ENCODE measurements at regions not wholly inside any gene's neighbourhood (a gene's known extent, or its start where the extent isn't known, plus 50 kb on each side); places are given as distances from the start of the nearest gene placed in this dataset.

DNA sequence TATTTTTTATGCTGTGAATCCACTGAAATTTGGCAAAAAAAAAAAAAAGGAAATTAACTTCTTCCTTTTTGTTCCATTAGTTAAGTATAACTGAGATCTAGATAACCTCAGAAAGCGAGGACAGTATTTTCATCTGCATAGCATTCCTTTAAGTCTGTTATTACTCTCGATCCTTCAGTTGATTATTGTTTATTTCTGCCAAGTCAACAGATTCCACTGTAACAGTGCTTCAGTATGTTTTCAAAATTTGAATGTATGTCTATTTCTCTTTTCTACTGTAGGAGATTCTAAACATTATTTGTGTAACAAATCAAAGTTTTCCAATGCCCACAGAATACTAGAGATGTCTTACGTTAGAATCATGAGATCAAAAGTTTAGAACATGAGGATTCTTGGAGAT, 133.1 kb upstream of the RGPD4 start:
- DNase-seq (ENCODE audit: low spot score in 2 of 2): no peak
- Histone ChIP-seq H3K27me3 (no peaks in the 10 kb centered on the region), H3K4me1 (no peaks in the 10 kb centered on the region), H3K4me3 (no peak overlapping the region), H3K36me3 (no peaks in the 10 kb centered on the region), H3K27ac (no peak overlapping the region), H3K9me3 (no peaks in the 10 kb centered on the region)
- TF ChIP-seq POLR2A (IDR thresholded peaks at IDR 0.05) (no peak), POLR2AphosphoS5 (IDR thresholded peaks at IDR 0.05) (no peak)
- TF ChIP-seq, protein P1, sequence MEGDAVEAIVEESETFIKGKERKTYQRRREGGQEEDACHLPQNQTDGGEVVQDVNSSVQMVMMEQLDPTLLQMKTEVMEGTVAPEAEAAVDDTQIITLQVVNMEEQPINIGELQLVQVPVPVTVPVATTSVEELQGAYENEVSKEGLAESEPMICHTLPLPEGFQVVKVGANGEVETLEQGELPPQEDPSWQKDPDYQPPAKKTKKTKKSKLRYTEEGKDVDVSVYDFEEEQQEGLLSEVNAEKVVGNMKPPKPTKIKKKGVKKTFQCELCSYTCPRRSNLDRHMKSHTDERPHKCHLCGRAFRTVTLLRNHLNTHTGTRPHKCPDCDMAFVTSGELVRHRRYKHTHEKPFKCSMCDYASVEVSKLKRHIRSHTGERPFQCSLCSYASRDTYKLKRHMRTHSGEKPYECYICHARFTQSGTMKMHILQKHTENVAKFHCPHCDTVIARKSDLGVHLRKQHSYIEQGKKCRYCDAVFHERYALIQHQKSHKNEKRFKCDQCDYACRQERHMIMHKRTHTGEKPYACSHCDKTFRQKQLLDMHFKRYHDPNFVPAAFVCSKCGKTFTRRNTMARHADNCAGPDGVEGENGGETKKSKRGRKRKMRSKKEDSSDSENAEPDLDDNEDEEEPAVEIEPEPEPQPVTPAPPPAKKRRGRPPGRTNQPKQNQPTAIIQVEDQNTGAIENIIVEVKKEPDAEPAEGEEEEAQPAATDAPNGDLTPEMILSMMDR (IDR thresholded peaks at IDR 0.05): no peak
- intact Hi-C loops (cut with DNase I; ENCODE audit: low total_unique reads): no loop called here

DNA sequence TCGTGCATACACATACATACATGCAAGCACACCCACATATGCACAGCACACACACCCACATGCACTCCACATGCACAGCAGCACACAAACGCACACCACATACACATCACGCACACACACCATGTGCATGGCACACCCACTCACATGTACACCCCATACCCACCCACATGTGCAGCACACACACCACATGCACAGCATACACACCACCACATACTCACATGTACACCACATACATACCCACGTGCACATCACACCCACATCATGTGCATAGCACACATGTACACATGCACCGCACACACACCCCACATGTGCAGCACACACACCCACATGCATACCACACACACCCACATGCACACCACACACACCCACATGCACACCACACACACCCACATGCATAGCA, 132.0 kb upstream of the RGPD4 start:
- H3K27ac ChIP-seq: no peak overlapping the region
- DNase-seq (ENCODE audit: low spot score in 2 of 2): no peak
- intact Hi-C loops (cut with DNase I; ENCODE audit: low total_unique reads): no loop called here
- H3K9me3 ChIP-seq: no peaks in the 10 kb centered on the region
- no peak for TF ChIP-seq POLR2AphosphoS5 (IDR thresholded peaks at IDR 0.05)
- H3K4me3 ChIP-seq: no peak overlapping the region
- H3K36me3 ChIP-seq: no peaks in the 10 kb centered on the region
- H3K27me3 ChIP-seq: no peaks in the 10 kb centered on the region
- H3K4me1 ChIP-seq: no peaks in the 10 kb centered on the region

DNA sequence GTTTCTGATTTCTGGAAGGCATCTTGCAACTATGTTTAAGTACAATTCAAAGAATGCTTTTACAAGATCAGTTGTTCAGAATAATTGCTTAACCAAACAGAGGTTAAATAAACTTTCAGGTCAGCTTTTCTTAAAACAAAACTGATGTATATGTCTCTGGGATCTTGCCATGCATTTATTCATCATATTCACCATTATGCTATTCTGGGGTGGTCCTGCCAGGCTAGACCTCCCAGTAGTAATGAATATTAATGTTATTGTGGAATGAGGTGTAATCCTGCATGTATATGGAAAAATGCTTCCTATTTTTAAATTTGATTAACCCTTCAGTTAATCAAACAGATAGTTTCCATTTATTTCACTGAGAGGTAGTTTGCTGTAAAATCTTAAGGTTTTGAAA, 129.3 kb upstream of the RGPD4 start:
- Histone ChIP-seq H3K27ac (no peak overlapping the region), H3K9me3 (no peaks in the 10 kb centered on the region), H3K4me3 (no peak overlapping the region), H3K36me3 (no peaks in the 10 kb centered on the region), H3K4me1 (no peaks in the 10 kb centered on the region), H3K27me3 (no peaks in the 10 kb centered on the region)
- DNase-seq (ENCODE audit: low spot score in 2 of 2): no peak
- TF ChIP-seq POLR2AphosphoS5 (IDR thresholded peaks at IDR 0.05) (no peak), POLR2A (IDR thresholded peaks at IDR 0.05) (no peak)
- intact Hi-C loops (cut with DNase I; ENCODE audit: low total_unique reads): no loop called here

DNA sequence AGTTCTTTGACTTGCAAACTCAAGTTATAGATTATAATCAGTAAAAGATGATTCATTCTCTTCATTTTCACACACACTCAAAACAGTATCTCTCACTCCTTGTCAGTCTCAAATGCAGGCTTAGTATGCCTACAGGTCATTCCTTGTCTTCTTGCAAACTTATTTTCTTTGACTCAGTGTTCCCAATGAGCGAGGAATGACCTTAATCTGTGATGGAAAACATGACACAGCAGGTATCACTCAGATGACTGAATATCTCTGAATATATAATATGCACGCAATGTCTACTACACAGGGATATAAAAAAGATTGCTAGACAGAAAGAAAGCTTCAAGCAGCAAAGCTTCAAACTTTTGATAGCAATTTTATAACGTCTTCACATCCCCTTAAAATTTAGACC, 127.8 kb upstream of the RGPD4 start:
- H3K27ac ChIP-seq: no peak overlapping the region
- H3K27me3 ChIP-seq: no peaks in the 10 kb centered on the region
- intact Hi-C loops (cut with DNase I; ENCODE audit: low total_unique reads): no loop called here
- H3K4me3 ChIP-seq: no peak overlapping the region
- TF ChIP-seq, protein P1 (IDR thresholded peaks at IDR 0.05): no peak
- TF ChIP-seq POLR2A (IDR thresholded peaks at IDR 0.05) (no peak), POLR2AphosphoS5 (IDR thresholded peaks at IDR 0.05) (no peak)
- DNase-seq (ENCODE audit: low spot score in 2 of 2): no peak
- H3K4me1 ChIP-seq: no peaks in the 10 kb centered on the region
- no peaks in the 10 kb centered on the region for H3K9me3 ChIP-seq
- no peaks in the 10 kb centered on the region for H3K36me3 ChIP-seq

DNA sequence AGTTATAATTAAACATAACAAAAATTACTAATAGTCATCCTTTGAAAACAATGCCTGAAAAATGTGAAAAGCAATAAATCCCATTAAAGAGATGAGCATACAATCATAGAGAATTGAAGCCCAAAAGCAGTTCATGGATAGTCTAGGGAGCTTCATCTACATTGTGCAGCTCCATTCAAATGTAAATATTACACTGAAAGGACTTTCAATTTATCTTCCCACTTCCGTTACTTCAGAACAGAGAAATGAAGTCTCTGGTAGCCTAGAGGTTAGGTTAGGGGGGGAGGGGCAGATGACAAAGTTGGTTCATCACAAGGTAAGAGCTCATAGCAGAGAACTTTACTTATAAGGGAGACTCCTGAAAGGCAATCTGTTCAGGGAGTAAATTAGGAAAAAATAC, 126.6 kb upstream of the RGPD4 start:
- H3K36me3 ChIP-seq: no peaks in the 10 kb centered on the region
- intact Hi-C loops (cut with DNase I; ENCODE audit: low total_unique reads): no loop called here
- H3K9me3 ChIP-seq: no peaks in the 10 kb centered on the region
- TF ChIP-seq, protein P1 (IDR thresholded peaks at IDR 0.05): no peak
- TF ChIP-seq POLR2AphosphoS5 (IDR thresholded peaks at IDR 0.05): no peak
- no peak overlapping the region for H3K4me3 ChIP-seq
- no peak for DNase-seq (ENCODE audit: low spot score in 2 of 2)
- no peaks in the 10 kb centered on the region for H3K4me1 ChIP-seq
- H3K27me3 ChIP-seq: no peaks in the 10 kb centered on the region
- no peak overlapping the region for H3K27ac ChIP-seq

DNA sequence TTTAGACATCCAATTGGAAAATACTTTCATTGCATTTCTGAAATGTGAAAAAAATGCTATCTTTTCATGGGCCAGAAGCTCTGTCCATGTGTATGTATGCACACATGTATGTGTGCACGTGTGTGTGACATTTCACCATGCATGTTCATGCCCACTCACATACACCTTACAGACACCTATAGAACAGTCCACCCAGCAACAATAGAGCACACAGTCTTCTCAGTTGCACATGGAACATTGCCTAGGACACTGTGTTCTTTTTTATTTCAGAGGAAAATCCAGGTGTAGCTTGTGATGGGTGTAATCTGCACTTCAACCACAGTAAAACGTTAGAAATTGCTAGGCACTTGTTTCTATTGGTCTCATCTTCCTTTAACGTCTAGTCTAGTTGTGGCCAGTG, 114.8 kb upstream of the RGPD4 start:
- H3K9me3 ChIP-seq: no peaks in the 10 kb centered on the region
- TF ChIP-seq, protein P1 (IDR thresholded peaks at IDR 0.05): no peak
- no peak for TF ChIP-seq POLR2AphosphoS5 (IDR thresholded peaks at IDR 0.05)
- no peak for TF ChIP-seq POLR2A (IDR thresholded peaks at IDR 0.05)
- no peak for DNase-seq (ENCODE audit: low spot score in 2 of 2)
- H3K4me3 ChIP-seq: no peak overlapping the region
- no peaks in the 10 kb centered on the region for H3K4me1 ChIP-seq
- no peak overlapping the region for H3K27ac ChIP-seq
- intact Hi-C loops (cut with DNase I; ENCODE audit: low total_unique reads): no loop called here
- no peaks in the 10 kb centered on the region for H3K27me3 ChIP-seq
- H3K36me3 ChIP-seq: no peaks in the 10 kb centered on the region
